ENCODE measurements at regions not wholly inside any gene's neighbourhood (a gene's known extent, or its start where the extent isn't known, plus 50 kb on each side); places are given as distances from the start of the nearest gene placed in this dataset.

DNA sequence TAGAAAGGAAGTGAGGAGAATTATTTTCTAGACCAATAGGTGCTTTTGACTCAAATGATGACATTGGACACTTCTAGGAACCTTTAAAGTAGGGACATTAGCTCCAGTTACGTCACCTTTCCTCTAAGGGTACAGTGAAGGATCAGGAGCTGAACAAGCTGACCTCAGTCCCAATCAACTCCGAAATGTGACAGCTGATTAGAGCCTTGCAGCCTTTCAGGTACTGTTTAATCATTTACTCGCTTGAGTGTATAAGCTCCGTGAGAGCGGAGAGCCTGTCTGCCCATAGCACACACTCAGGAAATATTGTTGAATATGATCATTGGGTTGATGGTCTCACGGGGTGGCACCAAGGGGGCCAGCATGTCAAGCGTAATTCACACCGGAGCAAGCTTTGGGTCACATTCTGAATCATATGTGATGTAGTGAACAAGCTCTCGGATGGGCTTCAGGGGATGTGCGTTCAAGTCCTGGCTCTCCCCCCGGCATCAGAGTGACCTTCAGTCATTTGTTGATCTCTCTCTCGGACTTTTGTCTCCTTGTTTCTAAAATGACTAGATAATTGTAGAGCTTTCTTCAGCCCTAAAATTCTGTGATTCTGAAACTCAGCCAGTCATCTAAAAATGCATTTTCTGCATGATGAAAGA lies 141.9 kb downstream of the ZIC5 start:
- intact Hi-C loops (cut with micrococcal nuclease; ENCODE audit: unreplicated experiment) (no loop called here), in situ Hi-C loops (cut with HindIII; ENCODE audit: extremely low pct_ligation_motif_present, low pct_unique_long_range_greater_than_20kb) (no loop called here)
- FAIRE-seq (peak; percentile 86), ATAC-seq (peak; percentile 98), DNase-seq (ENCODE audit: low spot score) (peak; percentile 41)
- Histone ChIP-seq H4K20me1 (ENCODE audit: insufficient read depth, low read length) (no peaks in the 10 kb centered on the region), H3K27me3 (ENCODE audit: control insufficient read depth in 1 of 2, insufficient read depth in 2 of 2, low read length in 2 of 2) (no peaks in the 10 kb centered on the region), H3K79me2 (ENCODE audit: insufficient read depth, low read length) (no peaks in the 10 kb centered on the region), H3K27ac (ENCODE audit: extremely low read length, insufficient read depth, low read length) (no peak overlapping the region), H3K4me3 (replicated peaks in 1 of 3; ENCODE audit: insufficient read depth in 1 of 3, low read depth in 2 of 3, low read length in 3 of 3) (peak overlapping the region in 2 of 3 experiments; percentile 18 to 56; a peak in 3 of 6 replicates), H3K9me3 (ENCODE audit: low read length) (no peaks in the 10 kb centered on the region), H3K36me3 (replicated peaks in 1 of 2; ENCODE audit: control insufficient read depth in 1 of 2, insufficient read depth in 2 of 2, low read length in 2 of 2) (no peaks in the 10 kb centered on the region), H3K9ac (ENCODE audit: insufficient read depth, low read depth, low read length) (no peak overlapping the region), H2AFZ (ENCODE audit: low read length) (no peak overlapping the region), H3K4me1 (ENCODE audit: insufficient read depth, low read length) (peaks cover 19% of the 10 kb centered on the region), H3K4me2 (ENCODE audit: low read depth, low read length) (peak overlapping the region; percentile 72)
- POLR2A ChIA-PET = no interaction called here
- no TSS peak for BruUV-seq (replicated peaks)
- 1% methylated on average over 8 of the region's 12 CpGs for WGBS (ENCODE audit: low lambda C conversion rate)
- CTCF ChIA-PET (ENCODE audit: low intra/inter-chr PET ratio, low total read pairs) = no interaction called here
- TF ChIP-seq KIAA2018 (CRISPR knock-in tag; IDR thresholded peaks at IDR 0.05; ENCODE audit: borderline replicate concordance) (no peak), PITX1 (CRISPR knock-in tag; IDR thresholded peaks at IDR 0.05) (no peak; the same call in 1 of the 2 replicates), ZNF746 (CRISPR knock-in tag; IDR thresholded peaks at IDR 0.05) (no peak), ZNF354B (CRISPR knock-in tag; IDR thresholded peaks at IDR 0.05) (no peak), ZNF251 (CRISPR knock-in tag; IDR thresholded peaks at IDR 0.05) (no peak)
- TF ChIP-seq, protein P1, sequence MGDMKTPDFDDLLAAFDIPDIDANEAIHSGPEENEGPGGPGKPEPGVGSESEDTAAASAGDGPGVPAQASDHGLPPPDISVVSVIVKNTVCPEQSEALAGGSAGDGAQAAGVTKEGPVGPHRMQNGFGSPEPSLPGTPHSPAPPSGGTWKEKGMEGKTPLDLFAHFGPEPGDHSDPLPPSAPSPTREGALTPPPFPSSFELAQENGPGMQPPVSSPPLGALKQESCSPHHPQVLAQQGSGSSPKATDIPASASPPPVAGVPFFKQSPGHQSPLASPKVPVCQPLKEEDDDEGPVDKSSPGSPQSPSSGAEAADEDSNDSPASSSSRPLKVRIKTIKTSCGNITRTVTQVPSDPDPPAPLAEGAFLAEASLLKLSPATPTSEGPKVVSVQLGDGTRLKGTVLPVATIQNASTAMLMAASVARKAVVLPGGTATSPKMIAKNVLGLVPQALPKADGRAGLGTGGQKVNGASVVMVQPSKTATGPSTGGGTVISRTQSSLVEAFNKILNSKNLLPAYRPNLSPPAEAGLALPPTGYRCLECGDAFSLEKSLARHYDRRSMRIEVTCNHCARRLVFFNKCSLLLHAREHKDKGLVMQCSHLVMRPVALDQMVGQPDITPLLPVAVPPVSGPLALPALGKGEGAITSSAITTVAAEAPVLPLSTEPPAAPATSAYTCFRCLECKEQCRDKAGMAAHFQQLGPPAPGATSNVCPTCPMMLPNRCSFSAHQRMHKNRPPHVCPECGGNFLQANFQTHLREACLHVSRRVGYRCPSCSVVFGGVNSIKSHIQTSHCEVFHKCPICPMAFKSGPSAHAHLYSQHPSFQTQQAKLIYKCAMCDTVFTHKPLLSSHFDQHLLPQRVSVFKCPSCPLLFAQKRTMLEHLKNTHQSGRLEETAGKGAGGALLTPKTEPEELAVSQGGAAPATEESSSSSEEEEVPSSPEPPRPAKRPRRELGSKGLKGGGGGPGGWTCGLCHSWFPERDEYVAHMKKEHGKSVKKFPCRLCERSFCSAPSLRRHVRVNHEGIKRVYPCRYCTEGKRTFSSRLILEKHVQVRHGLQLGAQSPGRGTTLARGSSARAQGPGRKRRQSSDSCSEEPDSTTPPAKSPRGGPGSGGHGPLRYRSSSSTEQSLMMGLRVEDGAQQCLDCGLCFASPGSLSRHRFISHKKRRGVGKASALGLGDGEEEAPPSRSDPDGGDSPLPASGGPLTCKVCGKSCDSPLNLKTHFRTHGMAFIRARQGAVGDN (CRISPR knock-in tag; IDR thresholded peaks at IDR 0.05) = no peak
- TF ChIP-seq, protein P2, sequence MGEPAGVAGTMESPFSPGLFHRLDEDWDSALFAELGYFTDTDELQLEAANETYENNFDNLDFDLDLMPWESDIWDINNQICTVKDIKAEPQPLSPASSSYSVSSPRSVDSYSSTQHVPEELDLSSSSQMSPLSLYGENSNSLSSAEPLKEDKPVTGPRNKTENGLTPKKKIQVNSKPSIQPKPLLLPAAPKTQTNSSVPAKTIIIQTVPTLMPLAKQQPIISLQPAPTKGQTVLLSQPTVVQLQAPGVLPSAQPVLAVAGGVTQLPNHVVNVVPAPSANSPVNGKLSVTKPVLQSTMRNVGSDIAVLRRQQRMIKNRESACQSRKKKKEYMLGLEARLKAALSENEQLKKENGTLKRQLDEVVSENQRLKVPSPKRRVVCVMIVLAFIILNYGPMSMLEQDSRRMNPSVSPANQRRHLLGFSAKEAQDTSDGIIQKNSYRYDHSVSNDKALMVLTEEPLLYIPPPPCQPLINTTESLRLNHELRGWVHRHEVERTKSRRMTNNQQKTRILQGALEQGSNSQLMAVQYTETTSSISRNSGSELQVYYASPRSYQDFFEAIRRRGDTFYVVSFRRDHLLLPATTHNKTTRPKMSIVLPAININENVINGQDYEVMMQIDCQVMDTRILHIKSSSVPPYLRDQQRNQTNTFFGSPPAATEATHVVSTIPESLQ (CRISPR knock-in tag; conservative IDR thresholded peaks at IDR 0.05) = no peak
